ENCODE measurements at regions not wholly inside any gene's neighbourhood (a gene's known extent, or its start where the extent isn't known, plus 50 kb on each side); places are given as distances from the start of the nearest gene placed in this dataset.

GRCh38 chr12:65666876-65667275, 157.4 kb upstream of the HMGA2 start (continued):
- TF ChIP-seq, protein P1, sequence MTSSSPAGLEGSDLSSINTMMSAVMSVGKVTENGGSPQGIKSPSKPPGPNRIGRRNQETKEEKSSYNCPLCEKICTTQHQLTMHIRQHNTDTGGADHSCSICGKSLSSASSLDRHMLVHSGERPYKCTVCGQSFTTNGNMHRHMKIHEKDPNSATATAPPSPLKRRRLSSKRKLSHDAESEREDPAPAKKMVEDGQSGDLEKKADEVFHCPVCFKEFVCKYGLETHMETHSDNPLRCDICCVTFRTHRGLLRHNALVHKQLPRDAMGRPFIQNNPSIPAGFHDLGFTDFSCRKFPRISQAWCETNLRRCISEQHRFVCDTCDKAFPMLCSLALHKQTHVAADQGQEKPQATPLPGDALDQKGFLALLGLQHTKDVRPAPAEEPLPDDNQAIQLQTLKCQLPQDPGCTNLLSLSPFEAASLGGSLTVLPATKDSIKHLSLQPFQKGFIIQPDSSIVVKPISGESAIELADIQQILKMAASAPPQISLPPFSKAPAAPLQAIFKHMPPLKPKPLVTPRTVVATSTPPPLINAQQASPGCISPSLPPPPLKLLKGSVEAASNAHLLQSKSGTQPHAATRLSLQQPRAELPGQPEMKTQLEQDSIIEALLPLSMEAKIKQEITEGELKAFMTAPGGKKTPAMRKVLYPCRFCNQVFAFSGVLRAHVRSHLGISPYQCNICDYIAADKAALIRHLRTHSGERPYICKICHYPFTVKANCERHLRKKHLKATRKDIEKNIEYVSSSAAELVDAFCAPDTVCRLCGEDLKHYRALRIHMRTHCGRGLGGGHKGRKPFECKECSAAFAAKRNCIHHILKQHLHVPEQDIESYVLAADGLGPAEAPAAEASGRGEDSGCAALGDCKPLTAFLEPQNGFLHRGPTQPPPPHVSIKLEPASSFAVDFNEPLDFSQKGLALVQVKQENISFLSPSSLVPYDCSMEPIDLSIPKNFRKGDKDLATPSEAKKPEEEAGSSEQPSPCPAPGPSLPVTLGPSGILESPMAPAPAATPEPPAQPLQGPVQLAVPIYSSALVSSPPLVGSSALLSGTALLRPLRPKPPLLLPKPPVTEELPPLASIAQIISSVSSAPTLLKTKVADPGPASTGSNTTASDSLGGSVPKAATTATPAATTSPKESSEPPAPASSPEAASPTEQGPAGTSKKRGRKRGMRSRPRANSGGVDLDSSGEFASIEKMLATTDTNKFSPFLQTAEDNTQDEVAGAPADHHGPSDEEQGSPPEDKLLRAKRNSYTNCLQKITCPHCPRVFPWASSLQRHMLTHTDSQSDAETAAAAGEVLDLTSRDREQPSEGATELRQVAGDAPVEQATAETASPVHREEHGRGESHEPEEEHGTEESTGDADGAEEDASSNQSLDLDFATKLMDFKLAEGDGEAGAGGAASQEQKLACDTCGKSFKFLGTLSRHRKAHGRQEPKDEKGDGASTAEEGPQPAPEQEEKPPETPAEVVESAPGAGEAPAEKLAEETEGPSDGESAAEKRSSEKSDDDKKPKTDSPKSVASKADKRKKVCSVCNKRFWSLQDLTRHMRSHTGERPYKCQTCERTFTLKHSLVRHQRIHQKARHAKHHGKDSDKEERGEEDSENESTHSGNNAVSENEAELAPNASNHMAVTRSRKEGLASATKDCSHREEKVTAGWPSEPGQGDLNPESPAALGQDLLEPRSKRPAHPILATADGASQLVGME (CRISPR knock-in tag; IDR thresholded peaks at IDR 0.05): no peak
- no peak for TF ChIP-seq PHB (CRISPR knock-in tag; IDR thresholded peaks at IDR 0.05)
- TF ChIP-seq ZNF41 (CRISPR knock-in tag; conservative IDR thresholded peaks at IDR 0.05): no peak
- no peak for TF ChIP-seq ZNF384 (IDR thresholded peaks at IDR 0.05; ENCODE audit: low read depth, low read length)
- no peak for TF ChIP-seq DACH1 (IDR thresholded peaks at IDR 0.05; ENCODE audit: partially characterized antibody)
- TF ChIP-seq NR4A1 (CRISPR knock-in tag; IDR thresholded peaks at IDR 0.05): no peak
- TF ChIP-seq NR4A1 (tag; IDR thresholded peaks at IDR 0.05): 0 out of 2 replicates have a peak, but pooled peaks have one; percentile 18
- no peak for TF ChIP-seq LARP7 (IDR thresholded peaks at IDR 0.05)
- TF ChIP-seq ZNF592 (IDR thresholded peaks at IDR 0.05): peak; percentile 91
- TF ChIP-seq ZNF639 (CRISPR knock-in tag; conservative IDR thresholded peaks at IDR 0.05 in 1 of 2, IDR thresholded peaks at IDR 0.05 in 1 of 2): peak in 1 of 2 experiments; percentile 62; a peak in 1 of 4 replicates
- no peak for TF ChIP-seq FOXA1 (IDR thresholded peaks at IDR 0.05; ENCODE audit: borderline replicate concordance)
- TF ChIP-seq, protein P2, sequence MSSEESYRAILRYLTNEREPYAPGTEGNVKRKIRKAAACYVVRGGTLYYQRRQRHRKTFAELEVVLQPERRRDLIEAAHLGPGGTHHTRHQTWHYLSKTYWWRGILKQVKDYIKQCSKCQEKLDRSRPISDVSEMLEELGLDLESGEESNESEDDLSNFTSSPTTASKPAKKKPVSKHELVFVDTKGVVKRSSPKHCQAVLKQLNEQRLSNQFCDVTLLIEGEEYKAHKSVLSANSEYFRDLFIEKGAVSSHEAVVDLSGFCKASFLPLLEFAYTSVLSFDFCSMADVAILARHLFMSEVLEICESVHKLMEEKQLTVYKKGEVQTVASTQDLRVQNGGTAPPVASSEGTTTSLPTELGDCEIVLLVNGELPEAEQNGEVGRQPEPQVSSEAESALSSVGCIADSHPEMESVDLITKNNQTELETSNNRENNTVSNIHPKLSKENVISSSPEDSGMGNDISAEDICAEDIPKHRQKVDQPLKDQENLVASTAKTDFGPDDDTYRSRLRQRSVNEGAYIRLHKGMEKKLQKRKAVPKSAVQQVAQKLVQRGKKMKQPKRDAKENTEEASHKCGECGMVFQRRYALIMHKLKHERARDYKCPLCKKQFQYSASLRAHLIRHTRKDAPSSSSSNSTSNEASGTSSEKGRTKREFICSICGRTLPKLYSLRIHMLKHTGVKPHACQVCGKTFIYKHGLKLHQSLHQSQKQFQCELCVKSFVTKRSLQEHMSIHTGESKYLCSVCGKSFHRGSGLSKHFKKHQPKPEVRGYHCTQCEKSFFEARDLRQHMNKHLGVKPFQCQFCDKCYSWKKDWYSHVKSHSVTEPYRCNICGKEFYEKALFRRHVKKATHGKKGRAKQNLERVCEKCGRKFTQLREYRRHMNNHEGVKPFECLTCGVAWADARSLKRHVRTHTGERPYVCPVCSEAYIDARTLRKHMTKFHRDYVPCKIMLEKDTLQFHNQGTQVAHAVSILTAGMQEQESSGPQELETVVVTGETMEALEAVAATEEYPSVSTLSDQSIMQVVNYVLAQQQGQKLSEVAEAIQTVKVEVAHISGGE (CRISPR knock-in tag; IDR thresholded peaks at IDR 0.05): no peak; a peak in 1 of 6 replicates
- TF ChIP-seq ZFP1 (CRISPR knock-in tag; IDR thresholded peaks at IDR 0.05): no peak
- TF ChIP-seq NR1H2 (CRISPR knock-in tag; IDR thresholded peaks at IDR 0.05): no peak
